ENCODE measurements at regions not wholly inside any gene's neighbourhood (a gene's known extent, or its start where the extent isn't known, plus 50 kb on each side); places are given as distances from the start of the nearest gene placed in this dataset.

- Histone ChIP-seq H3K9me3 (ENCODE audit: control insufficient read depth, low read length) (no peaks in the 10 kb centered on the region), H2AFZ (peak overlapping the region; percentile 50), H3K36me3 (ENCODE audit: control insufficient read depth, insufficient read depth, low read length) (no peaks in the 10 kb centered on the region), H3K79me2 (no peaks in the 10 kb centered on the region), H3K9ac (no peak overlapping the region), H3K4me3 (ENCODE audit: low read depth, low read length) (no peak overlapping the region), H3K27me3 (ENCODE audit: control insufficient read depth, insufficient read depth, low read length) (no peaks in the 10 kb centered on the region), H3K27ac (no peak overlapping the region), H3K4me2 (ENCODE audit: low read length) (no peak overlapping the region), H3K4me1 (peaks cover 2% of the 10 kb centered on the region)
- TF ChIP-seq CTCF (IDR thresholded peaks at IDR 0.05): no peak
These were observed 129.0 kb upstream of the SEL1L start for GRCh38 chr14:81662570-81663197.

GRCh38 chr14:81668626-81669274 is 135.1 kb upstream of the SEL1L start:
- Histone ChIP-seq H3K79me2 (no peaks in the 10 kb centered on the region), H3K4me3 (ENCODE audit: low read depth, low read length) (no peak overlapping the region), H3K36me3 (ENCODE audit: control insufficient read depth, insufficient read depth, low read length) (no peaks in the 10 kb centered on the region), H2AFZ (no peak overlapping the region), H3K9ac (no peak overlapping the region), H3K27ac (no peak overlapping the region), H3K27me3 (ENCODE audit: control insufficient read depth, insufficient read depth, low read length) (no peaks in the 10 kb centered on the region), H3K4me1 (no peaks in the 10 kb centered on the region), H3K9me3 (ENCODE audit: control insufficient read depth, low read length) (no peaks in the 10 kb centered on the region), H3K4me2 (ENCODE audit: low read length) (no peak overlapping the region)
- TF ChIP-seq CTCF (IDR thresholded peaks at IDR 0.05): no peak

- H3K4me2 ChIP-seq (ENCODE audit: low read length): no peak overlapping the region
- H3K9ac ChIP-seq: no peak overlapping the region
- H2AFZ ChIP-seq: no peak overlapping the region
- no peak overlapping the region for H3K27ac ChIP-seq
- H3K27me3 ChIP-seq (ENCODE audit: control insufficient read depth, insufficient read depth, low read length): no peaks in the 10 kb centered on the region
- H3K4me1 ChIP-seq: no peaks in the 10 kb centered on the region
- TF ChIP-seq CTCF (IDR thresholded peaks at IDR 0.05): no peak
- no peaks in the 10 kb centered on the region for H3K79me2 ChIP-seq
- no peaks in the 10 kb centered on the region for H3K9me3 ChIP-seq (ENCODE audit: control insufficient read depth, low read length)
- H3K4me3 ChIP-seq (ENCODE audit: low read depth, low read length): no peak overlapping the region
- no peaks in the 10 kb centered on the region for H3K36me3 ChIP-seq (ENCODE audit: control insufficient read depth, insufficient read depth, low read length)
These were observed 135.7 kb upstream of the SEL1L start for GRCh38 chr14:81669308-81669707.

GRCh38 chr14:81673930-81674329 is 140.3 kb upstream of the SEL1L start:
- no peaks in the 10 kb centered on the region for H3K27me3 ChIP-seq (ENCODE audit: control insufficient read depth, insufficient read depth, low read length)
- no peaks in the 10 kb centered on the region for H3K9me3 ChIP-seq (ENCODE audit: control insufficient read depth, low read length)
- no peaks in the 10 kb centered on the region for H3K4me1 ChIP-seq
- H3K79me2 ChIP-seq: no peaks in the 10 kb centered on the region
- no peak for TF ChIP-seq CTCF (IDR thresholded peaks at IDR 0.05)
- H3K36me3 ChIP-seq (ENCODE audit: control insufficient read depth, insufficient read depth, low read length): no peaks in the 10 kb centered on the region
- H2AFZ ChIP-seq: no peak overlapping the region
- H3K27ac ChIP-seq: no peak overlapping the region
- no peak overlapping the region for H3K4me3 ChIP-seq (ENCODE audit: low read depth, low read length)
- H3K9ac ChIP-seq: no peak overlapping the region
- H3K4me2 ChIP-seq (ENCODE audit: low read length): no peak overlapping the region

- Histone ChIP-seq H3K4me3 (ENCODE audit: low read depth, low read length) (no peak overlapping the region), H3K9me3 (ENCODE audit: control insufficient read depth, low read length) (no peaks in the 10 kb centered on the region), H3K4me2 (ENCODE audit: low read length) (no peak overlapping the region), H3K27ac (no peak overlapping the region), H3K4me1 (no peaks in the 10 kb centered on the region), H3K9ac (no peak overlapping the region), H3K27me3 (ENCODE audit: control insufficient read depth, insufficient read depth, low read length) (no peaks in the 10 kb centered on the region), H2AFZ (no peak overlapping the region), H3K36me3 (ENCODE audit: control insufficient read depth, insufficient read depth, low read length) (no peaks in the 10 kb centered on the region), H3K79me2 (no peaks in the 10 kb centered on the region)
- no peak for TF ChIP-seq CTCF (IDR thresholded peaks at IDR 0.05)
These were observed 142.7 kb upstream of the SEL1L start for GRCh38 chr14:81676395-81676794.
